ENCODE measurements at regions not wholly inside any gene's neighbourhood (a gene's known extent, or its start where the extent isn't known, plus 50 kb on each side); places are given as distances from the start of the nearest gene placed in this dataset.
"Not testable (repeated sequence)": the region's sequence is repeated elsewhere in the genome, so short reads cannot be mapped to it uniquely, and the experiment has no call there.

GRCh38 chr21:21902416-21902815, 904.2 kb downstream of the NCAM2 start:
- TF ChIP-seq, protein P1, sequence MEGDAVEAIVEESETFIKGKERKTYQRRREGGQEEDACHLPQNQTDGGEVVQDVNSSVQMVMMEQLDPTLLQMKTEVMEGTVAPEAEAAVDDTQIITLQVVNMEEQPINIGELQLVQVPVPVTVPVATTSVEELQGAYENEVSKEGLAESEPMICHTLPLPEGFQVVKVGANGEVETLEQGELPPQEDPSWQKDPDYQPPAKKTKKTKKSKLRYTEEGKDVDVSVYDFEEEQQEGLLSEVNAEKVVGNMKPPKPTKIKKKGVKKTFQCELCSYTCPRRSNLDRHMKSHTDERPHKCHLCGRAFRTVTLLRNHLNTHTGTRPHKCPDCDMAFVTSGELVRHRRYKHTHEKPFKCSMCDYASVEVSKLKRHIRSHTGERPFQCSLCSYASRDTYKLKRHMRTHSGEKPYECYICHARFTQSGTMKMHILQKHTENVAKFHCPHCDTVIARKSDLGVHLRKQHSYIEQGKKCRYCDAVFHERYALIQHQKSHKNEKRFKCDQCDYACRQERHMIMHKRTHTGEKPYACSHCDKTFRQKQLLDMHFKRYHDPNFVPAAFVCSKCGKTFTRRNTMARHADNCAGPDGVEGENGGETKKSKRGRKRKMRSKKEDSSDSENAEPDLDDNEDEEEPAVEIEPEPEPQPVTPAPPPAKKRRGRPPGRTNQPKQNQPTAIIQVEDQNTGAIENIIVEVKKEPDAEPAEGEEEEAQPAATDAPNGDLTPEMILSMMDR (IDR thresholded peaks at IDR 0.05), result not testable (repeated sequence)
- not testable (repeated sequence) for TF ChIP-seq POLR2A (IDR thresholded peaks at IDR 0.05; ENCODE audit: low read length); RAD21 (conservative IDR thresholded peaks at IDR 0.05 in 1 of 2, IDR thresholded peaks at IDR 0.05 in 1 of 2); MAX (IDR thresholded peaks at IDR 0.05); EP300 (IDR thresholded peaks at IDR 0.05); ELK1 (IDR thresholded peaks at IDR 0.05; ENCODE audit: low read depth, low read length); HMGXB4 (CRISPR knock-in tag; IDR thresholded peaks at IDR 0.05; ENCODE audit: borderline replicate concordance); FOSB (CRISPR knock-in tag; IDR thresholded peaks at IDR 0.05); SREBF2 (IDR thresholded peaks at IDR 0.05); CEBPB (IDR thresholded peaks at IDR 0.05); TP53 (CRISPR knock-in tag; IDR thresholded peaks at IDR 0.05); ZFP36 (IDR thresholded peaks at IDR 0.05; ENCODE audit: borderline replicate concordance, partially characterized antibody); TFCP2L1 (CRISPR knock-in tag; IDR thresholded peaks at IDR 0.05)
